HFFc6 (cell line): ENCODE measurements at regions not wholly inside any gene's neighbourhood (a gene's known extent, or its start where the extent isn't known, plus 50 kb on each side); places are given as distances from the start of the nearest gene placed in this dataset.

ENCODE experiments used
- DNase-seq: peaks from one replicate; pipeline ENCODE4 v3.0.0-alpha.2; 2018
- H3K27ac Mint-ChIP-seq: 2 replicates; pipeline ENCODE4 v1.8.0; 2020; ENCODE audit warnings: mild to moderate bottlenecking, mixed read lengths
- H3K27me3 Mint-ChIP-seq: 2 replicates; pipeline ENCODE4 v1.8.0; 2021; ENCODE audit warnings: mild to moderate bottlenecking, moderate library complexity, mixed read lengths; ENCODE audit not compliant: insufficient read depth
- H3K36me3 Mint-ChIP-seq: 2 replicates; pipeline ENCODE4 v1.8.0; 2021; ENCODE audit warnings: low read depth, mixed read lengths
- H3K4me1 Mint-ChIP-seq: 2 replicates; pipeline ENCODE4 v1.8.0; 2020; ENCODE audit warnings: low read depth, mixed read lengths
- H3K4me3 Mint-ChIP-seq: 2 replicates; pipeline ENCODE4 v1.8.0; 2020; ENCODE audit warnings: mild to moderate bottlenecking, moderate library complexity, mixed read lengths
- H3K9me3 Mint-ChIP-seq: 2 replicates; pipeline ENCODE4 v1.8.0; 2020; ENCODE audit warnings: mild to moderate bottlenecking, mixed read lengths
- CTCF ChIP-seq: fragments of 200-600 bp; sonication (generic); IDR thresholded peaks from 2 replicates; pipeline ENCODE4 v1.5.0; 2021; ENCODE audit warnings: antibody characterized with exemption, mild to moderate bottlenecking

GRCh38 chr15:39443659-39444219, 137.1 kb upstream of the THBS1 start:
- Mint-ChIP-seq H3K9me3 (no peaks in the 10 kb centered on the region), H3K27me3 (peaks cover 2% of the 10 kb centered on the region; the same call in 1 of the 2 replicates), H3K36me3 (peaks cover 8% of the 10 kb centered on the region; the same call in 1 of the 2 replicates), H3K4me3 (no peak overlapping the region), H3K27ac (no peak overlapping the region), H3K4me1 (peaks cover 28% of the 10 kb centered on the region)
- no peak for DNase-seq
- TF ChIP-seq CTCF, result no peak

- H3K27ac Mint-ChIP-seq, result peak overlapping the region; percentile 60; the same call in 1 of the 2 replicates
- peaks cover 8% of the 10 kb centered on the region; the same call in 1 of the 2 replicates for H3K36me3 Mint-ChIP-seq
- no peak for TF ChIP-seq CTCF
- H3K27me3 Mint-ChIP-seq, result no peaks in the 10 kb centered on the region; the same call in 1 of the 2 replicates
- peaks cover 28% of the 10 kb centered on the region for H3K4me1 Mint-ChIP-seq
- H3K4me3 Mint-ChIP-seq, result no peak overlapping the region; the same call in 1 of the 2 replicates
- no peaks in the 10 kb centered on the region for H3K9me3 Mint-ChIP-seq
- DNase-seq, result peak; percentile 24
Measured at GRCh38 chr15:39444735-39445470, 136.0 kb upstream of the THBS1 start.

- peaks cover 28% of the 10 kb centered on the region for H3K4me1 Mint-ChIP-seq
- H3K36me3 Mint-ChIP-seq, result peaks cover 8% of the 10 kb centered on the region
- no peaks in the 10 kb centered on the region for H3K9me3 Mint-ChIP-seq
- H3K4me3 Mint-ChIP-seq, result no peak overlapping the region
- no peak for TF ChIP-seq CTCF
- no peaks in the 10 kb centered on the region; the same call in 1 of the 2 replicates for H3K27me3 Mint-ChIP-seq
- no peak overlapping the region for H3K27ac Mint-ChIP-seq
- no peak for DNase-seq
Measured at GRCh38 chr15:39445931-39446330, 134.9 kb upstream of the THBS1 start.

GRCh38 chr15:39447346-39447745, 133.5 kb upstream of the THBS1 start:
- TF ChIP-seq CTCF, result no peak
- H3K4me1 Mint-ChIP-seq, result peaks cover 19% of the 10 kb centered on the region
- no peaks in the 10 kb centered on the region for H3K9me3 Mint-ChIP-seq
- no peak for DNase-seq
- H3K27me3 Mint-ChIP-seq, result no peaks in the 10 kb centered on the region; the same call in 1 of the 2 replicates
- peaks cover 8% of the 10 kb centered on the region for H3K36me3 Mint-ChIP-seq
- no peak overlapping the region for H3K4me3 Mint-ChIP-seq
- no peak overlapping the region for H3K27ac Mint-ChIP-seq

GRCh38 chr15:39447881-39448280, 133.0 kb upstream of the THBS1 start:
- Mint-ChIP-seq H3K27me3 (no peaks in the 10 kb centered on the region; the same call in 1 of the 2 replicates), H3K36me3 (peaks cover 7% of the 10 kb centered on the region), H3K4me1 (peaks cover 14% of the 10 kb centered on the region), H3K9me3 (no peaks in the 10 kb centered on the region), H3K27ac (no peak overlapping the region), H3K4me3 (no peak overlapping the region)
- DNase-seq, result no peak
- no peak for TF ChIP-seq CTCF
